ENCODE measurements at regions not wholly inside any gene's neighbourhood (a gene's known extent, or its start where the extent isn't known, plus 50 kb on each side); places are given as distances from the start of the nearest gene placed in this dataset.

GRCh38 chr2:65550246-65550645, 117.8 kb upstream of the SPRED2 start:
- TF ChIP-seq ZBTB7A (CRISPR knock-in tag; IDR thresholded peaks at IDR 0.05), result no peak
- no peak for TF ChIP-seq NR3C1 (CRISPR knock-in tag; IDR thresholded peaks at IDR 0.05)
- TF ChIP-seq YY1 (IDR thresholded peaks at IDR 0.05; ENCODE audit: insufficient read depth, insufficient replicate concordance, low read depth, low read length), result no peak
- TF ChIP-seq, protein P1, sequence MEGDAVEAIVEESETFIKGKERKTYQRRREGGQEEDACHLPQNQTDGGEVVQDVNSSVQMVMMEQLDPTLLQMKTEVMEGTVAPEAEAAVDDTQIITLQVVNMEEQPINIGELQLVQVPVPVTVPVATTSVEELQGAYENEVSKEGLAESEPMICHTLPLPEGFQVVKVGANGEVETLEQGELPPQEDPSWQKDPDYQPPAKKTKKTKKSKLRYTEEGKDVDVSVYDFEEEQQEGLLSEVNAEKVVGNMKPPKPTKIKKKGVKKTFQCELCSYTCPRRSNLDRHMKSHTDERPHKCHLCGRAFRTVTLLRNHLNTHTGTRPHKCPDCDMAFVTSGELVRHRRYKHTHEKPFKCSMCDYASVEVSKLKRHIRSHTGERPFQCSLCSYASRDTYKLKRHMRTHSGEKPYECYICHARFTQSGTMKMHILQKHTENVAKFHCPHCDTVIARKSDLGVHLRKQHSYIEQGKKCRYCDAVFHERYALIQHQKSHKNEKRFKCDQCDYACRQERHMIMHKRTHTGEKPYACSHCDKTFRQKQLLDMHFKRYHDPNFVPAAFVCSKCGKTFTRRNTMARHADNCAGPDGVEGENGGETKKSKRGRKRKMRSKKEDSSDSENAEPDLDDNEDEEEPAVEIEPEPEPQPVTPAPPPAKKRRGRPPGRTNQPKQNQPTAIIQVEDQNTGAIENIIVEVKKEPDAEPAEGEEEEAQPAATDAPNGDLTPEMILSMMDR (CRISPR knock-in tag; IDR thresholded peaks at IDR 0.05), result no peak
- TF ChIP-seq, protein P2, sequence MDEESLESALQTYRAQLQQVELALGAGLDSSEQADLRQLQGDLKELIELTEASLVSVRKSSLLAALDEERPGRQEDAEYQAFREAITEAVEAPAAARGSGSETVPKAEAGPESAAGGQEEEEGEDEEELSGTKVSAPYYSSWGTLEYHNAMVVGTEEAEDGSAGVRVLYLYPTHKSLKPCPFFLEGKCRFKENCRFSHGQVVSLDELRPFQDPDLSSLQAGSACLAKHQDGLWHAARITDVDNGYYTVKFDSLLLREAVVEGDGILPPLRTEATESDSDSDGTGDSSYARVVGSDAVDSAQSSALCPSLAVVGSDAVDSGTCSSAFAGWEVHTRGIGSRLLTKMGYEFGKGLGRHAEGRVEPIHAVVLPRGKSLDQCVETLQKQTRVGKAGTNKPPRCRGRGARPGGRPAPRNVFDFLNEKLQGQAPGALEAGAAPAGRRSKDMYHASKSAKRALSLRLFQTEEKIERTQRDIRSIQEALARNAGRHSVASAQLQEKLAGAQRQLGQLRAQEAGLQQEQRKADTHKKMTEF (CRISPR knock-in tag; IDR thresholded peaks at IDR 0.05), result no peak
